Right lobe of liver (tissue), 4 donors: ENCODE measurements at regions not wholly inside any gene's neighbourhood (a gene's known extent, or its start where the extent isn't known, plus 50 kb on each side); places are given as distances from the start of the nearest gene placed in this dataset.

Experiments used
- CTCF ChIP-seq, 4 donors: fragments of 200-600 bp in 3 of 4; fragments of 450-650 bp in 1 of 4; IDR thresholded peaks; one replicate each; pipeline versions ENCODE4 v1.5.1 to v1.8.0; 2016 to 2022; ENCODE audit warnings: antibody characterized with exemption in 4 of 4, mild to moderate bottlenecking in 2 of 4
- POLR2A ChIP-seq: fragments of 450-650 bp; IDR thresholded peaks from one replicate; pipeline ENCODE4 v1.6.1; 2017; ENCODE audit warnings: antibody characterized with exemption, mild to moderate bottlenecking
- donor health status: DM: no; HTN: no; CAD: no.
- donor health status: DM: no; HTN: no; CAD: no.
- donor health status: DM: no; HTN: yes; CAD: no.

GRCh38 chr9:79189511-79189924 lies 382.2 kb upstream of the TLE4 start:
- no peak for TF ChIP-seq CTCF (IDR thresholded peaks at IDR 0.05)
- TF ChIP-seq POLR2A = no peak
